Fibroblast of skin of abdomen (primary cell): ENCODE measurements at regions not wholly inside any gene's neighbourhood (a gene's known extent, or its start where the extent isn't known, plus 50 kb on each side); places are given as distances from the start of the nearest gene placed in this dataset.
A peak's percentile ranks its signal among the peaks of the same experiment; 100 is the strongest.

Experiments used
- DNase-seq: peaks from one replicate; pipeline ENCODE4 v3.0.0-alpha.2; 2013

DNA sequence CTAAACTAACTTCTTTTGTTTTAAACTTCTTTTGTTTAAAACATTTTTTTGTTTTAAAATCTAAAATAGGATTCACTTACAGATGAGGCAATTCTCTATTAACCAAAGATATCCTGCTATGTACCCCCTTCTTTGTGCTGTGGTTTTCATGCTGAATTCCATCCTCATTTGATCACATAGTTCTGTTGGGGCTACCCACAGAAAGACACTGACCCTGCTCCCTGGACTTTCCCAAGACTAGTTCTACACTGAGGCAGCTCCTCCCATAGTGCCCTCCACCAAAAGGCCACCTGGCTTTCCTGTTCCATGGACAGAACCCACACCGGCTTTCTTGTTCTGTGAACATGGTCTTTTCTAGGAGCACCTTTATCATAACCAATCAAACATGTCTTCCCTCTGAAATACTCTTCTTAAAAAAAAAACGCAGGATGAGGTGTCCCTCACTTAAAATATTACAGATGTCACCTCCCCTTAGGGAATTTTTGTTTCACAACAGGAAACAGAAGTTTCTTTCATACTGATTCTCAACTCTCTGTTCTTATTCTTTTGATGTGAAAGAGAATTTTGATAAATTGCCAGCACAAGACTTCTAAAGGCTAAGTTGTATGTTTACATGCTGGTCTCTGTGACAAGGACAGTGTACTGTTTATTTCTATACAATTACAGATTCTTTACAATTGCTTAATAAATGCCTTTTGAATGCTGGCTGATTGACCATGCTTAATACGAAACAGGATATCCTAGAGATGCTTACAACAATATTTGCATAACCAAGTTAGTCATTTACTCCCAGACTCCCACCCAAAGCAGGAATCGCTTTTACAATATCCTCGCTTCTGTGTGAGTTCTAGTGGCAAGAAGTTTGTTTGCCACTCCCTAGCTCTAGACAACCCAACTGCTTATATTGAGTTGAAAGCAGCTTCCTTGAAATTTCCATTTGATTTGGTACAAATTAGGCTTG lies 300.4 kb downstream of the DTWD2 start:
- DNase-seq: peak; percentile 69

DNA sequence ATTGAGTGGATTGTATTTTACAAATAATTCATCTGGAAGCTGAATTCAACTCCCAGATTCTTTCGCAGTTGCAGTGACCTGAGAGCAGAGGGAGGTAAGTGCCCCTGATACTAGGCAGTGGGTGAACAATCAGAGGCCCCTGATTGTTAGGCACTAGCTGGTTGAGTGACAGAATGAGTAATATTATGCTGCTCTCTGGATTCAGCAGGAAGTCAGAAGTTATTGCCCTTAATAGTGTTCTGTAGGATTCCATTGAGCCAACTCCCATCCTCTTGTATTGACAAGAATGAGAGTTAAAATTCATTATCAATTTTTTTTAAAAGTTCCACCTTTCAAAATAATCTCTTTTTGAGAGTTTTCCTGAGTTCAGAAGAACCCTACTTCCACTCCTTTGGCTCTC lies 301.2 kb downstream of the DTWD2 start:
- DNase-seq: peak; percentile 10

DNA sequence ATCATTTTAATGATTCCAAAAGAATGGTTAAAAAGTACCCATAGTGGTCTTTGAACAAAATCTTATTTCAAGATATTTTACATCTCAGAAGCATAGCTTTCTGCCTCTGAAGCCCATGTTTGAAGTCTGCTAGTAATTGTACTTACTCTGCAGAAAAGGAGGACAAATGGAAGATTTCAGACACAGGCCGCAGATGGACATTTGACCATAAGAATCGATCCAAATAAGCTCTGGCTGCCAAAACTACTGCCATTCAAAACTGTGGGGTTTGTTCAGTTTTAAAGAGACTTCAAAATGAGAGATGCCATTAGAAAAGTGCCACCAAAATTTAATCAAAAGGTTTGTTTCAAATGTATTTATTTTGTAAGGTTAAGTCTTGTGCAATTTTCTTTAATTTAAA lies 306.7 kb downstream of the DTWD2 start:
- no peak for DNase-seq

DNA sequence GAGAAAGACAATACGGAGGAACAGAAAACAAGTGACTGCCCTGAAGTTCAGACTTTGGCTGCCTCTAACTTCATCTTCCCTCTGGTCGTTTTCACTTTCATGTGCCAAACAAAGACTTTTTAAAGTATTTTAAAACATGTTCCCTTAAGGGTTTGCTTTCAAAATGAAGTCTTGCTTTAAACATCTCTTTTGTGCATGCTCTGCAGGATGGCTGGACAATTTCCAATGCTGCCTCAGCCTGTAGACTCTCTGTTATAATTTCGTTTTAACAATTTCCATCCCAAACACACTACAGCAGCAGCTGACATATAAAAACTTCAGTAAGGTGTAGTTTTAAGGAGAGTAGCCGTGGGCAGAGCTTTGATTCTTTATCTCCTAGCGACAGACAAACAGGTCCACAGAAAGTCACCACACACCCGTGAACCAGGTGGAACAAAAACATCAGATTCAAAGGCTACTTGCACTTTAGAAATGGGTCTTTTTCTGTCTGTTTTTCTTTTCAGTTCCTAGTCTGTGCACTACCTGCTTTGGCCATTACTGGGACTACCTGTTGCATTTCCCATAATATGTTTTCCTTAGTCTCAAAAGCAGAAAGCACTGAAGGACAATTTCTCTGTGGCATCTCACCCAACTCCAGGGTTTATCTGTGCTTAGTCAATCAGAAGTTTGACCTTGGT lies 308.9 kb downstream of the DTWD2 start:
- no peak for DNase-seq

DNA sequence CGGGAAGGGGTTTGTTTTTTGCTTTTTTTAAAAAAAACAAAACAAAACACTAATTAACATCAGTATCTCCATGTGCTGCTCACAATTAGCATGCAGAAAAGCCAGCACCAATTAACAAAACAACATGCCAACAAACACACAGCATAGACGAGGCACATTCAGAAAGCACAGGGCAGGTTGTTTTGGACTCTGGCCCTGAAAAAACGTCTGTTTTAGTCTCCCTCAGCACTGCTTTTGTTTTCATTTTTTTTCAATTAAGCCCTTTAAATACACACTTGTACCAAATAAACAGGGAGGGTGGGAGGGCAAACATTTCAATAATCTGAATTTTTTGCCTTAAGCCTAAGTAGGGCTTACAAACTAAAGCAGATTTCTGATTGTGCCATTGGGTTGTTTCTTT lies 309.6 kb downstream of the DTWD2 start:
- DNase-seq: no peak

DNA sequence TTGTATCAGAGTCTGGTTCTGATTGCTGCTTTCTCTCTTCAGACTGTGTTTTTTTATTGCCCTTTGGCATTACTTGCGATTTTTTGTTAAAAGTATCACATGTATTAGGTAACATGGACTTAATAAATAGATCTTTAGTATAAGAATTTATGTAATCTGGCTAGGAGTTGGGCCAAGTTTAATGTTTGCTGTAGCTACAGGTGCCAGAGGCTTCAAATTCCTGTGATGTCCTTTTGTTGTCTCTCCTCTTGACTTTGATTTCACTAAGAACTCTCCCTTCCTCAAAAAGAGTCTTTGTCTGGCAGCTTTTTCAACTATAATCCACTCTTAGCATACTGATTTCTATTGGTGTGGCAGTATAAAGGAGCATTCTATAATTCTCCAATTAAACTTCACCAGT lies 313.1 kb downstream of the DTWD2 start:
- DNase-seq: no peak

DNA sequence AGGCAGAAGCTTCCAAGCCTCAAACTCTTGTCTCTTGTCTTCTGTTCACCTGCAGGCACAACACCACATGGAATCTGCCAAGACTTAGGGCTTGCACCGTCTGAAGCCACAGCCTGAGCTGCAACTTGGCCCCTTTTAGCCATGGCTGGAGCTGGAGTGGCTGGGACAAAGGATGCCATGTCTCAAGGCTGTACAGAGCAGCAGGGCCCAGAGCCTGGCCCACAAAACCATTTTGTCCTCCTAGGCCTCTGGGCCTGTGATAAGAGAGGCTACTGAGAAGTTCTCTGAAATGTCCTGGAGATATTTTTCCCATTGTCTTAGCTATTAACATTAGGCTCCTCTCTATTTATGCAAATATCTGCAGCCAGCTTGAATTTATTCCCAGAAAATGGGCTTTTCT lies 330.8 kb downstream of the DTWD2 start:
- DNase-seq: no peak

DNA sequence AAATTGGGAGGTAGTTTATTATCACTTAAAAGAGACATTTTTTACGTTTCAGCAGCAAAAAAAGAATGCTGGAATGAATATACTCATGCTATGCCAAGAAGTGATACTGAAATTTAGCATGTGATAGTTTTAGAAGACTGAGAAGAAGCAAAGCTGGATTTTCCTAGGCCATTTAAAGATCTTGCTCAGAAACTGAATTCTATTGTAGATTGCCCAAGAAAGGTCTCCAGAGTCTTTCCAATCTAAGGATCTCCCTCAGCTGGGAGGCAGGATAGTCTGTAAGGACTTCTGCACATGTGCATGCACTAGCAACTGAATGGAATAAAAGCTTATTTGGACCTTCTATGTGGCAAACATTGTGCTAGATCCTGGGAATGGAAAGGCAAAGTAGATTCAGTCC lies 334.5 kb downstream of the DTWD2 start:
- no peak for DNase-seq

DNA sequence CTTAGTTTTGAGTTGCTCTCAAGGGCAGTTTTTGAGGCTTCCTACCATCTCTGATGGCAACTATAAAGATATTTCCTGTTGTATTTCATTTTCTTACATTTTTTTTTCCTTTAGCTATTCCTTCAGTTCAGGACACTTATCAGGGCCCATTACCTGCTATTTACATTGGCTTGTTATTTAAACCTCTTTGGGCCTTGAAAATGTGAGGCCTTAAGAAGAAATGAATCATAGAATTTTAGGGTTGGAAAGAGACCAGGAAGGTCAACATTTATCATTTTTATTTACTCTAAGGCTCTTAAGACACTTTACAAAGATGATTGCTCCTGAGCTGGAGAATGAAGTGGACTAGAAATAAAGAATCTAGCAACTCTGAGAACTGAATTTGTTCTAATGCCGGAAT lies 335.2 kb downstream of the DTWD2 start:
- no peak for DNase-seq

DNA sequence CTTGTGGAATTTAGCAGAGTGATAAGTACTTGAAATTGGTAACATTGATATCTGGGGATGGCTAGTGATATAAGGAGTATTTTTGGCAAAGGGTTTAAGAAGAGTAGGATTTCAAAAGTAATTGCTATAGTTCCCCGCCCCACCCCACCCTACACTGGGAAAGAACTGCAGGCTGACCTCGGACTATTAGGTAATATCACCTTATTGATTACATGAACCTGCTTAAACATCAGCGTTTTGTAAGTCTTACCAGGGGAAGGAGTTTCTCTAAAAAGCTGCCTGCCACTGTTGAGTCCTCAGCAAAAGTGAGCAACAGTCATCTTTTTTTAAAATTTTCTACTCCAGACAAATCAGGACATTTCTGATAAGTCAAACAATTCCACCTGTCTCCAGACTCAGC lies 337.3 kb downstream of the DTWD2 start:
- DNase-seq: no peak

DNA sequence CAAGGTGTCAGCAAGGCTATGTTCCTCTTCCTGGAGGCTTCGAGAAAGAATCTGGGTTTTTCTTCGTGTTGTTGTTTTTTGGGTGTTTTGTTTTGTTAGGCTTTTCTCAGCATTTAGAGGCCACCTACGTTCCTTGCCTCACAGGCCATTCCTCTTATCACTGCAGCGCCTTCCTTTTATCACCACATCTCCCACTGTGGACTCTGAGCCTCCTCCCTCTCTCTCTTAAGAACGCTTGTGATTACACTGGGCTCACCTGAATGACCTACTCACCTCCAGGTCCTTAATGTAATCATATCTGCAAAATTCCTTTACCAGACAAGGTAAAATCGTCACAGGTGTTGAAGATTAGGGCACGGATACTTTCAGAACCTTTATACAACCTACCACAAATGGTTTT lies 340.8 kb downstream of the DTWD2 start:
- no peak for DNase-seq

DNA sequence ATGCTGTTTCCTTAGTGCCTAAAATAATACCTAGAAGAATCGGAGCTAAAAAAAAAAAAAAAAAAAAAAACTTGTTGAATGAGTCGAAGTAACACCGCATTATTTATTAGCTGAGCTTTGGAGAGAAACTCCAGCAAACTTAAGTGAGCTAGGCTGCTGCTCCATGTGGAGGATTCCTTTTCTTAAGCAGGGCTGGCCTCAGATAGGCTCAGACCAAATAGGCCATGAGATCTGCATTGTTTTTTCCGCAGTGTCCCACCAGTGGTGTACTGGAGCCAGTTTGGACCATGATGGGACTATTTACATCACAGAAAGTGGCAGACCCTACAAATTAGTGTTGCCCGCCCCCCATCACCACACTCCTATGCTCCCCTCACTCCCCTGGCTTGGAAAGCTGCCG lies 341.4 kb downstream of the DTWD2 start:
- no peak for DNase-seq

DNA sequence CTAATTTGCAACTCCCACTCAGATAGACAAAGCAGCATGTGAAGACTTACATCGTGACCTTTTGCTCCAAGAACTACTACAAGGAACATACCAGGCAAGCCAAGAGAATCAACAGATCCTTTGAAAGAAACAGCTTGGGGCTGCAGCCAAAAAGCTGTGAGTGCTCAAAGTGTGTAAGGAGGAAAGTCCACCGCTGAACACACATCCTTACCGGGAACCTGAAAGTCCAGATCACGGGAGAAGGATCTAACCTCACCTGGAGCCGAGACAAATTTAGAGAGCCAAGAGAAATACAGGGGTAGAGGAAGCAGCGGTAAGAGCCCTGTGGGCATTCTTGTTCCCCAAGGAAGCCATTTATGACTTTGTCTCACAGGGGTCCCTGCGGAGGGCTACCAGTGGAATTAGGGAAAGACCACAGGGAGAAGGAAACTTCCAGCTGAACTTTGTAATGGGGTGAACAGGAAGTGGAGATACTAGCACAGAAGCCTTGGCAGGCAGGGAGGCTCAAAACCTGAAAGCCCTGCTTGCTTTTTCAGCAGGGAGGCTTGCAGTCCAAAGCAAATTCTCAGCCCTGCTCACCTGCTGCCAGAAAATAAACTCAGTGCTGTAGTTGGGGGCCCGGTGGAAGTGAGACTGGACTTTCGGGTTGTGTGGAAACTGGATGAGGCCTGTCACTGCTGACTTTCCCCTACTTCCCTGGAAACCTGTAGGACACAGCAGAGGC lies 350.2 kb downstream of the DTWD2 start:
- no peak for DNase-seq

DNA sequence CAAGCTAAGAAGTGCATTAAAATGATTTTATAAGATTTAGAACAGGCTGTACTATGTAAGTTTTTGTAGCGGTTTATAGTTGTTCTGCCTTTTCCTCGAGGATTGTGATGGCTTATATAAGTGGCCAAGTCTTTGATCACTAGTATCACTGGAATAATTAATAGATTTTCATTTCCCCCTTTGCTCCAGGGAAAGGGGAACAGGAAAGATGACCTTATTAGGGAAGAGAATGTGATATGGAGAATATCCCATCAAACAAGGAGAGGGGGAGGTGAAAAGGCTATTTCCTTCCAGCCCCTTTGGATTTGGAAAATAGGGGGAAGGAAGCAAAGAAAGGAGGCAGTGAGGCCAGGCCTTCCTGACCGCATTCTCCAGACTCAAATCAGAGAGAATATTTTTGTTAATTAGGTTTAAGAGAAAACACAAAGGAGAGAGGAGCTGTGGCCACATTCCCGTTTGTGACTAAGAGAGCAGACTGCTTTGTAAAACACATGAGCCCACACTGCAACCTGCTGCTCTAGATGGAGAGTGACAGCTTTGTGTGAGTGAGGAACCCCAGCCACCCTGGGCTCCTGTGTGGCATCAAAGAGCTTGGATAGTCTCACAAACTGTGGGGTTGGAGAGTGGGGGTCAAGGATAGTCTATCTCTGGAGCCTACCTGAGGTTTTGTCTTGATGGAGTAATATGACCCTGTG lies 359.5 kb downstream of the DTWD2 start:
- peak; percentile 41 for DNase-seq

DNA sequence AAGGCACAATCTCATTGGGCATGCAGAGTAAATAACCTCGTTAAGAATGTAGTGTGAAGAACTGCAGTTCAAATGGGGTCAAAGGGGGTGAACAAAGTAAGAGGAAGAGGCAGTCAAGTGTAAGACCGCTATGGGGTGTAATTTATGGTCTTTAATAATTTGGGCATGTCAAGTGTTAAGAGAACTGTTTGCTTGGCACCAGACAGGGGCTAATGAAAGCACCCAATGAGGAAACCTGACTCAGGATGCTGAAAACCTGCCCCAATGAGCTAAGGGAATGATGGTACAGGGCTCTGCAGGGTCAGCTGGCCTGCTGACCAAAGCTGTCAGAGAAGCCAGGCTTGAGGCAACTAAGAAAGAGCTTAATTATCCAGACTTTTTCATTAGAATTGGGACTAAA lies 368.1 kb downstream of the DTWD2 start:
- DNase-seq: no peak

DNA sequence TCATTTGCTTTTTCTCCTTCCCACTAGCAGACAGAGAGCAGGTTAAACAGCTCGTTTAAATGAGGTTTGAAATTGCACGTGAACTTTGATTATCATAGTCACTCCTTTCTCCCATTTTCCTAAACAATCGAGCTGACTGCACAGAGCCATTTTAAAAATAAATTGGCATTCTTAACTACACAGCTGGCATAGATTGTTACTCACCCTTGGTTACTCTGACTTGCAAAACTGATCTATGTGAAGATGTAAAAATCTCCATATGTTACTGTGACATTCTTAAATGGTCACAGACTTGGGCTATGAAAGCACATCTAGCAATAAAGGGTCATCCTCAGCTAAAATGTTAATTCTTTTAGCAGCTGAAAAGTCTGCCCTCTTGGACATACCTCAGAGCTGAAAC lies 368.5 kb downstream of the DTWD2 start:
- DNase-seq: no peak

DNA sequence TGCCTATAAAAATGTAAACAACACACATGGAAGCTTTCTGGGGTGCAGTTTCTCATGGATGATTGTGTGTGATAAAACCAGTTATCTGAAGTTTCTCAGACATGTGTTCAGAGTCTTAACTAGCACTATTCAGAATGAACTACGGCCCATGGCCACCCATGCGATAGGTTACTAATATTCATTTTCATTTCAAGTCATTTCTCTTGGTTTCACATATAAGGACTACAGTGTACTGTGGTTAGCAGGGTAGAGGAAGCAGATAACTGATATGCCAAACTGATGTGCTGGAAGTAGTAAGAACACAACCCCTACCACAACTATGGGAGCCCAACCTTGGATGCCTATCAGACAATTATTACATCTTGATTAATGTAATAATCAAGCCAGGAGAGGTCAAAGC lies 372.1 kb downstream of the DTWD2 start:
- DNase-seq: no peak

DNA sequence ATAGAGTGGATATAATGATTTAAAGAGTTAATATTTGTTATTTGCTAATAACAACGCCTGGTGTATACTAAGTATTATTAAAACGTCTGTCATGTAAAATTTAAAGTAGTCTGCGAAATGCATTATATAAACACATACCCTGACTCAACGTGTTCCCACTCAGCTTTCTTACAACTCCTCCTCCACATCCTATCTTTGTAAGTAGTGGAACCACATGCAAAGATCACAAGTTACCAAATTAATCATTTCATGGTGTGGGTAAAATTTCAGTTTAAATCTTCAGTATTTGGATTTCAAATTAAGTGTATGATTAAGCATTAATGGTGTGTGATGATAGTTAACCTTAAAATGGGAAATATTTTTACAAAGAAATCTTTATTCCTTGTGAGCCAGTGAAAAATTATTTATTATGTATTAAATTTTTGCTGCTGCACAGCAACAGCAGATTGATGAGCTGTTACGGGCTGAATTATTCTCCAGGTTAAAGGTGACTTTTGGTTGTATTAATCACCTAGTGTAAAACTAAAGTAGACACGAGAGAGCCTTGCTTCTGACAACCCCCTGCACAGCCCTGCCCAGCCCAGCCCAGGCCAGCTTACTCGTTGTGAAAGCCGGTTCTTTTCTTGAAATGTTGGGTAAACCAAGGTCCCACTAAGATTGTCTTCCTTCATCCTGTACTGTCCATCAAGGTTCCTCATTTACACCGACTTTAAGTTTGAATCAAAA lies 373.5 kb downstream of the DTWD2 start:
- peak; percentile 63 for DNase-seq

DNA sequence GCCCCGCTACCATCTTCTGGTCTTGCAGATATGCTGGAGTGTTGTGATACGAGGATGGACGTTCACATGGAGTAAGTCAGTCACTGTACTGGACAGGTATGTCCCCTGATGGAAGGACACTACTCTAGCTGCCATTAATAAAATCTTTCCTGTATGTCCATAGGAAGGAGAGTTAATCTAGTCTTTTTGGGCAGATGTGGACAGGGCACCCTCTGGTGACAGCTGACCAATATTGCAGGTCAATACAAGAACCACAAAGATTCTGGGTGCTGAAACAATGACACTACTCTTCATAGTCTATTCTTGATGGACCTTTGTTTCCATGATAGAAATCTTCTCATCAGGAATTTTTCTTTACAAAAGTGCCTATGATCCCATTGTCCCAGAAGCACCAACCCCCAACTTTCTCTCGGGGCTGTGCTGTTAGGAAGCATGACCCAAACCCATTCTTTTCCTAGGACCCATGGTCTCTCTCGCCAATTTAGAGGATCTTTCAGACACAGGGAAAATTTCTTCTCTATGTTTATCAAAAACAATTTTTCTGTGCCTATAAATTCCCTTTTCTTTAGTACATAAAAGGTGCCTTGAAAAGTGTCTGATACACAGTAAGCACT lies 376.9 kb downstream of the DTWD2 start:
- peak; percentile 46 for DNase-seq

DNA sequence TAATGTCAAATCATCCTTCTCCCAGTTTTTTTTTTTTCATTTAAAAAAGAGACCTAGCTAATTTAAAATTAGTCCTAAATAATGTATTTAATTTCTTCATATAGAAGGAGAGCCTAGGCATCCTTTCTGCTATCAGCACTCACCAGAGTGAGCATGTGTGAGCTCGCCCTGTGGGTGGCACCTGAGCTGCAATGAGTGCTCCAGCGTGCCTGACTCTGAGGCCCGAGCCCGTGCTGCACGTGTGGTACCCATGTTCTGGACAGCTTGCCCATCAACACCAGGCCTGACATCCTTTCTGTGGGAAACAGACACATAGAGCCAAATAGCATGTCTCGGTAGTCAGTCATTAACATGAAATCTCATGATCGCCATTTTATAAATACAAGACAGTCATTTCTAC lies 381.4 kb downstream of the DTWD2 start:
- no peak for DNase-seq

DNA sequence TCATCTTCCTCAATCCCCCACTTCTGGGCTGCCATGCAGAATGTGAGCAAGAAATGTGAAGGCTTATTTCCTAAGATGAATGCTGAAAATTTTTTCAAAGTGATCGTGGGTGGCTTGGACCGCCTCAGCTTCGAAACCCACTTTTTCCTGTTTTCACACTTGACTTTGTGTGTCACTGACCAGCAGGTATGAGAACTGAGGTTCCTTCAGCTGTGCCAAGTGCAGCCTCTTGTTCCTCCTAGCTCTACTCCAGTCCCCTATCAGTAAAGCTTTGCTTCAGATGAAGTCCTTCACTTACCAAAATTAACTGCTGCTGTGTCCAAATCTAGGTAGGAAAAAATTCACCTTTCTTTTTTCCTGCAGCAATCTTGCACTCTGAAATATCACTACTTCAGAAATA lies 382.6 kb downstream of the DTWD2 start:
- DNase-seq: no peak

DNA sequence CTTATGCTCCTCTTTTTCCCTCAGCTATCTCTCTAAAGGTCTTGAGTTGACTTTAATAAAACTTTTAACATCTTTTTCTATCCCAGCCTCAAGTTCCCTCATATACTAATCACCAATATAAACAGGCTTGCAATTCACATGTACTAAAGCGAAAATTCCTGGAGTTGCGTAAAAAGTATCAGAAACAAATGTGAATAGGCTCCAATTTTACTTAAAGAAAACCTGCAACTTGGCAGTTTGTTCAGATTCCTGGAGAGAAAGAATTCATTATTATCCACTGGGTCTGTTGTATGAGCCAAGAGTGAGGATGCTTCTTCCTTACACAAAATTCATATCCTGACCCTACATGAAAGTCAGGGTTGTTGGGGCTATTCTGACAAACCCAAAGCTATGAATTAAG lies 384.2 kb downstream of the DTWD2 start:
- peak; percentile 75 for DNase-seq
